ENCODE measurements at regions not wholly inside any gene's neighbourhood (a gene's known extent, or its start where the extent isn't known, plus 50 kb on each side); places are given as distances from the start of the nearest gene placed in this dataset.

- no peak for DNase-seq (ENCODE audit: low spot score)
- TF ChIP-seq EZH2phosphoT487 (IDR thresholded peaks at IDR 0.05; ENCODE audit: low read depth, severe bottlenecking, unreplicated experiment): no peak
- no peak for TF ChIP-seq EZH2 (IDR thresholded peaks at IDR 0.05; ENCODE audit: borderline replicate concordance)
- no peak for TF ChIP-seq CTCF (IDR thresholded peaks at IDR 0.05; ENCODE audit: poor library complexity)
- Histone ChIP-seq H3K9me3 (ENCODE audit: low read depth) (no peaks in the 10 kb centered on the region), H3K4me1 (ENCODE audit: insufficient read depth) (no peaks in the 10 kb centered on the region), H3K4me2 (no peak overlapping the region), H3K9me2 (replicated peaks; ENCODE audit: insufficient read depth) (no peaks in the 10 kb centered on the region), H3K27me3 (no peaks in the 10 kb centered on the region), H3K27ac (no peak overlapping the region), H4K20me1 (ENCODE audit: insufficient read depth, poor library complexity, severe bottlenecking) (no peaks in the 10 kb centered on the region), H2AFZ (no peak overlapping the region), H3K4me3 (no peak overlapping the region), H3K36me3 (replicated peaks; ENCODE audit: insufficient read depth, low read depth) (no peaks in the 10 kb centered on the region), H3K79me2 (no peaks in the 10 kb centered on the region)
- 47% methylated on average over 1 of the region's 1 CpG for WGBS (ENCODE audit: low lambda C conversion rate, missing lambda C conversion rate)
Measured at GRCh38 chr9:89984214-89984613, 379.4 kb downstream of the GADD45G start.

DNA sequence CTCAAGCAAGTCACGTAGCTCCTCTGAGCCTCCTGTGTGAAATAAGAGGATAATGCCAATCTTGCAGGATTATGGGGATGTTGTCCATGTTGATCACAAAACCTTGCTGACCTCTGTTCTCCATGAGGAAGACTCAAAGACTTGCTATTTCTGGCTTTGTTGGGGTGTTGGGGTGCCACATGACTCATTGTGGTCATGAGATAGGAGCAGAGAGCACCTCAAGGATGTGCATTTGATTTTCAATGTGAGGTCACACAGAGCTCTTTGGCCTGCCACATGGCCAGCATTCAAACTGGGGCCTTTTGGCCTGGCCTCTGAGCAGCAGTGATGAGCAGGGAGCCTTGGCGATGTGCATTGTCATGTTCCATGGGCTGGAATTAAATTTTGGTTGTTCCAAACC is 380.3 kb downstream of the GADD45G start:
- H3K36me3 ChIP-seq (replicated peaks; ENCODE audit: insufficient read depth, low read depth): no peaks in the 10 kb centered on the region
- no peak overlapping the region for H2AFZ ChIP-seq
- no peak for DNase-seq (ENCODE audit: low spot score)
- no peaks in the 10 kb centered on the region for H3K9me3 ChIP-seq (ENCODE audit: low read depth)
- WGBS (ENCODE audit: low lambda C conversion rate, missing lambda C conversion rate): 93% methylated on average over 2 of the region's 2 CpGs
- H3K4me2 ChIP-seq: no peak overlapping the region
- no peaks in the 10 kb centered on the region for H3K4me1 ChIP-seq (ENCODE audit: insufficient read depth)
- TF ChIP-seq EZH2phosphoT487 (IDR thresholded peaks at IDR 0.05; ENCODE audit: low read depth, severe bottlenecking, unreplicated experiment): no peak
- no peak for TF ChIP-seq EZH2 (IDR thresholded peaks at IDR 0.05; ENCODE audit: borderline replicate concordance)
- no peak for TF ChIP-seq CTCF (IDR thresholded peaks at IDR 0.05; ENCODE audit: poor library complexity)
- no peaks in the 10 kb centered on the region for H3K27me3 ChIP-seq
- H3K27ac ChIP-seq: no peak overlapping the region
- H3K9me2 ChIP-seq (replicated peaks; ENCODE audit: insufficient read depth): no peaks in the 10 kb centered on the region
- no peak overlapping the region for H3K4me3 ChIP-seq
- no peaks in the 10 kb centered on the region for H3K79me2 ChIP-seq
- H4K20me1 ChIP-seq (ENCODE audit: insufficient read depth, poor library complexity, severe bottlenecking): no peaks in the 10 kb centered on the region

DNA sequence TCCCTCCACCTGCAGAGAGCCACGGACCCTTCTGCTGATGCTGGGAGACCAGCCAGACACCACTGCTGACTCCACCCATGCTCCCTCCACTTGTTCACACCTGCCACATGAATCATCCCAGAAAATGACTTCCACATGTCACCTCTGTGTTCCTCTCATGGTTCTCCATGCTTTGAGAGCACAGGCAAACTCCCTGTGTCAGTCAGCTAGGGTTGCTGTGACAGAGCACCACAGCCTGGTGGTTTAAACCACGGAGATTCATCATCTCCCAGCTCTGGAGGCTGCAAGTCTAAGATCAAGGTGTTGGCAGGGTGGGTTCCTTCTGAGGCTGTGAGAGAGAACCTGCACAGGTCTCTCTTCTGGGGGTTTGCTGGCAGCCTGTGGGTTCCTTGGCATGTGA is 381.4 kb downstream of the GADD45G start:
- H3K27ac ChIP-seq: no peak overlapping the region
- H3K4me2 ChIP-seq: no peak overlapping the region
- TF ChIP-seq EZH2 (IDR thresholded peaks at IDR 0.05; ENCODE audit: borderline replicate concordance): no peak
- TF ChIP-seq EZH2phosphoT487 (IDR thresholded peaks at IDR 0.05; ENCODE audit: low read depth, severe bottlenecking, unreplicated experiment): no peak
- TF ChIP-seq CTCF (IDR thresholded peaks at IDR 0.05; ENCODE audit: poor library complexity): no peak
- H3K36me3 ChIP-seq (replicated peaks; ENCODE audit: insufficient read depth, low read depth): no peaks in the 10 kb centered on the region
- no peaks in the 10 kb centered on the region for H3K9me3 ChIP-seq (ENCODE audit: low read depth)
- H3K4me1 ChIP-seq (ENCODE audit: insufficient read depth): no peaks in the 10 kb centered on the region
- no peaks in the 10 kb centered on the region for H3K79me2 ChIP-seq
- H3K27me3 ChIP-seq: no peaks in the 10 kb centered on the region
- no peaks in the 10 kb centered on the region for H3K9me2 ChIP-seq (replicated peaks; ENCODE audit: insufficient read depth)
- H3K4me3 ChIP-seq: no peak overlapping the region
- DNase-seq (ENCODE audit: low spot score): no peak
- no peak overlapping the region for H2AFZ ChIP-seq
- H4K20me1 ChIP-seq (ENCODE audit: insufficient read depth, poor library complexity, severe bottlenecking): no peaks in the 10 kb centered on the region
- 94% methylated on average over 2 of the region's 2 CpGs for WGBS (ENCODE audit: low lambda C conversion rate, missing lambda C conversion rate)

DNA sequence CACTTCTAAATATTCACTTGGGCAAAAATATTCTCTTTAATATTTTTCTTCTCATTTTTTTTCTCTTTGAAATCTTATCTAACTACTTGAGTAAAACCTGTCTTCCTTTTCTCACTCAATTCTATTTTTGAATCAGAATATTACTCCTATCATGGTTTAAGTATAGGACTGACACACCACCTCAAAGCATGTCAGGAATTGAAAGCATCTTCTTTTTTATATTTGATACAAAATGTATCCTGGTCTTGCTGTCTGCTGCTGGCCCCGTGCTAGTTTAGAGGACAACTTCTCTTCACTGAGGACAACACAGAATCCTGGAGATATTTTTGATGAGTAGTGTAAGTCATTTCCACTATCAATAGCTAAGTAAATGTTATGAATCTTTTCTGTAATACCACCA is 383.6 kb downstream of the GADD45G start:
- DNase-seq (ENCODE audit: low spot score): no peak

More for the DNA sequence above, 383.6 kb downstream of the GADD45G start:
- no peak for TF ChIP-seq EZH2 (IDR thresholded peaks at IDR 0.05; ENCODE audit: borderline replicate concordance)
- no peak for TF ChIP-seq EZH2phosphoT487 (IDR thresholded peaks at IDR 0.05; ENCODE audit: low read depth, severe bottlenecking, unreplicated experiment)
- no peak for TF ChIP-seq CTCF (IDR thresholded peaks at IDR 0.05; ENCODE audit: poor library complexity)
- H3K79me2 ChIP-seq: no peaks in the 10 kb centered on the region
- H3K9me2 ChIP-seq (replicated peaks; ENCODE audit: insufficient read depth): no peaks in the 10 kb centered on the region
- H3K27ac ChIP-seq: no peak overlapping the region
- no peak overlapping the region for H3K4me3 ChIP-seq
- no peaks in the 10 kb centered on the region for H4K20me1 ChIP-seq (ENCODE audit: insufficient read depth, poor library complexity, severe bottlenecking)
- H2AFZ ChIP-seq: no peak overlapping the region
- 89% methylated on average over 1 of the region's 1 CpG for WGBS (ENCODE audit: low lambda C conversion rate, missing lambda C conversion rate)
- H3K4me1 ChIP-seq (ENCODE audit: insufficient read depth): peaks cover 7% of the 10 kb centered on the region
- no peaks in the 10 kb centered on the region for H3K27me3 ChIP-seq
- H3K36me3 ChIP-seq (replicated peaks; ENCODE audit: insufficient read depth, low read depth): no peaks in the 10 kb centered on the region
- no peaks in the 10 kb centered on the region for H3K9me3 ChIP-seq (ENCODE audit: low read depth)
- no peak overlapping the region for H3K4me2 ChIP-seq

Data from hepatocyte (in vitro differentiated cells).